ENCODE measurements at regions not wholly inside any gene's neighbourhood (a gene's known extent, or its start where the extent isn't known, plus 50 kb on each side); places are given as distances from the start of the nearest gene placed in this dataset.
A peak's percentile ranks its signal among the peaks of the same experiment; 100 is the strongest.

GRCh38 chr5:125560476-125561225, 814.2 kb upstream of the ZNF608 start:
- no peaks in the 10 kb centered on the region for H3K36me3 ChIP-seq (replicated peaks)

GRCh38 chr5:125564317-125564975, 818.0 kb upstream of the ZNF608 start:
- Histone ChIP-seq H3K36me3 (replicated peaks) (no peaks in the 10 kb centered on the region), H3K4me3 (no peak overlapping the region), H3K4me1 (no peaks in the 10 kb centered on the region), H3K27me3 (ENCODE audit: low read depth) (no peaks in the 10 kb centered on the region), H3K9me3 (no peaks in the 10 kb centered on the region; the same call in 1 of the 2 replicates)
- DNase-seq (ENCODE audit: low spot score in 2 of 2): no peak
- in situ Hi-C loops (cut with MboI; ENCODE audit: low sequenced_read_pairs): no loop called here

More at GRCh38 chr5:125560476-125561225, 814.2 kb upstream of the ZNF608 start:
- Histone ChIP-seq H3K4me3 (no peak overlapping the region), H3K27me3 (ENCODE audit: low read depth) (no peaks in the 10 kb centered on the region), H3K4me1 (no peaks in the 10 kb centered on the region), H3K9me3 (no peaks in the 10 kb centered on the region; the same call in 1 of the 2 replicates)
- no peak for DNase-seq (ENCODE audit: low spot score in 2 of 2)
- in situ Hi-C loops (cut with MboI; ENCODE audit: low sequenced_read_pairs): no loop called here

DNA sequence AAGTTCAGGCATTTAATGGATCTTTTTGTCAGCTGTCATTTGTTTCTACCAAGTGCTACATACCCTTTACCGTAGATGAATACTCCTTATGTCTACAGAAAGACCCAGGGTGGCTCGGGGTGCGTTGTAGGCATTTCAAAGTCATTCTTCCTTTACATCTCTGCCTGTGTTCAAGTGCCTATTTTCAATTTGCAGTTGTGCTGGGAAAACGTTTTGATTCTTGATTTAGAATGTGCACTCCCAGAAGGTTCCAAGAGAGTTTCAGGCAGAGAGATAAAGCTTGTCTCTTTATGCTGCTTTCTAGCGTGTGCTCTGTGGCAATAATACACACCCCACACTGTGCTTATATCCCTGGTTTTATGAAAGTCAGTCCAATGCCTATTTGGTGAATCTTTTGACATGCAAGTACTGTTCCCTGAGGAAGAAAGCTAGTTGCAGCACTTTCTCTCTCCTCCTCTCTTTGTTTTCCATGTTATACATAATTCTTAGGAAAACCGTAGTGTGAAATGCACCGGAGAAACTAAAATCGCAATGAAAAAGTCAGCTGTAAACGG, 828.1 kb upstream of the ZNF608 start:
- Histone ChIP-seq H3K4me3 (no peak overlapping the region), H3K27me3 (ENCODE audit: low read depth) (no peaks in the 10 kb centered on the region), H3K9me3 (no peaks in the 10 kb centered on the region), H3K36me3 (replicated peaks) (no peaks in the 10 kb centered on the region), H3K4me1 (peaks cover 12% of the 10 kb centered on the region)
- no peak for DNase-seq (ENCODE audit: low spot score in 2 of 2)
- in situ Hi-C loops (cut with MboI; ENCODE audit: low sequenced_read_pairs): no loop called here

DNA sequence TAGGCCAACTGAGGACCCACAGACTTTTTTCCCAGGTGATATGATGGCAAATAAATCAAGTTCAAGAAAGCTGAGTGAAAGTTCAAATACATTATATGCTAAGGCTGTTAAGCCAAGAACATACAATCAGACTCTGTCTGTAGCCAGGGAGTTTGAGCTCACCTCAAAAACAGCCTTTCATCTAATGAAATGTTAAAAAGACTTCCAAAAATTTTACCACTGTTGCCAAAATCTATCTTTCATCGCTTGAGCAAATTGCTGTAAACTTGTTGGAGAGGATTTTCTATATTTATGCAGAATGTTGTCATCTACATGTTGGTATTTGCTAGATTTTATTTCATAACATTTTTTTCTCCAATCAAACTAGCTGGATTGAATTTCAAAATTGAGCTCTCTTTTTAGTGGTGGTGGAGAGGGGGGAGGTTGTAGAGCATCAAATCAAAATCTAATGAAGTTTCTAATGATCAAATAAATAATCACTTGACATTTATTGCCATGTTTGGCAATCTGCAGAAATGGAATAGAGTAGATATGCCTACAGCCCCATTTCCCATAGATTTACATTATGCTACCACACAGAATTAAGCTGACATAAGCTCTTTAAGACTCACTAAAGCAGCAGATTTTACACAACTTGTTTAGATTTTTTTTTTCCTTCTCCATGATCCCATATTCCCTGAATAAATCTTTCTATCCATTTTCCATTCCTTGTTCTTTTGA, 828.9 kb upstream of the ZNF608 start:
- in situ Hi-C loops (cut with MboI; ENCODE audit: low sequenced_read_pairs): no loop called here

DNA sequence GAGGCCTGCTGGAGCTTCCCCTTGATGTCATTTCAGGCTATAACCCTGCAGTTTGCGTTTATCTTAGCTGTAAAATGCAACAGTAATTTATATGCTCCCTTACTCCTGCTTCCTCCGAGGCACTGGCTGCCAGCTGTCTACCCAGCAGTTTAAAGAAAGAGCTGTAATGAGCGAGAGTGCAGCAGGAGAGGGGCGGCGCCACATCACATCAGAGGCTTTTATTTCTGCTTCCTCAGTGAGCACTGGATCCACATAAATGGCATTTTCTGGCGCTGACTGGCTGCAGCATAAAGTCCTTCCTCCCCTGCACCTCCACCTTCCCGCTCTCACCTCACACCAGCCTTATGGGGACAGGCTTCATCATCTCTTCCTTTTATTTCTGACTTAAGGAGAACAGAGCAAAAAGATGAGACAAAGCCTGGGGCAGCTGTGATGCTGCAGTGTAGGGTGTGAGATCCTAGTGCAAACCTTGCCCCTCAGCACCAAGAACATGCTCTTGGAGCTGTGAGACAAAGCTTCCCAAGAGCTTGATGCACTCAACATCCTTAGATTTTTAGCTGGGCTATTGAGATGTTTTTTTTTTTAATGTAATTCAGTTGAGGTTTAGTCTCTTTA, 829.6 kb upstream of the ZNF608 start:
- H3K27me3 ChIP-seq (ENCODE audit: low read depth): no peaks in the 10 kb centered on the region
- H3K9me3 ChIP-seq: no peaks in the 10 kb centered on the region
- no peaks in the 10 kb centered on the region for H3K36me3 ChIP-seq (replicated peaks)
- in situ Hi-C loops (cut with MboI; ENCODE audit: low sequenced_read_pairs): no loop called here
- no peak overlapping the region for H3K4me3 ChIP-seq
- DNase-seq (ENCODE audit: low spot score in 2 of 2): peak in 1 of 2 experiments; percentile 45
- H3K4me1 ChIP-seq: peaks cover 12% of the 10 kb centered on the region

More for the DNA sequence above, 828.9 kb upstream of the ZNF608 start:
- Histone ChIP-seq H3K4me3 (no peak overlapping the region), H3K36me3 (replicated peaks) (no peaks in the 10 kb centered on the region), H3K9me3 (no peaks in the 10 kb centered on the region), H3K27me3 (ENCODE audit: low read depth) (no peaks in the 10 kb centered on the region), H3K4me1 (peaks cover 12% of the 10 kb centered on the region)
- no peak for DNase-seq (ENCODE audit: low spot score in 2 of 2)

- in situ Hi-C loops (cut with MboI; ENCODE audit: low sequenced_read_pairs): no loop called here
- no peak overlapping the region for H3K4me3 ChIP-seq
- H3K9me3 ChIP-seq: no peaks in the 10 kb centered on the region
- no peaks in the 10 kb centered on the region for H3K27me3 ChIP-seq (ENCODE audit: low read depth)
- H3K36me3 ChIP-seq (replicated peaks): no peaks in the 10 kb centered on the region
- peaks cover 17% of the 10 kb centered on the region for H3K4me1 ChIP-seq
- DNase-seq (ENCODE audit: low spot score in 2 of 2): no peak
Observed at GRCh38 chr5:125576822-125577221, 830.4 kb upstream of the ZNF608 start.

DNA sequence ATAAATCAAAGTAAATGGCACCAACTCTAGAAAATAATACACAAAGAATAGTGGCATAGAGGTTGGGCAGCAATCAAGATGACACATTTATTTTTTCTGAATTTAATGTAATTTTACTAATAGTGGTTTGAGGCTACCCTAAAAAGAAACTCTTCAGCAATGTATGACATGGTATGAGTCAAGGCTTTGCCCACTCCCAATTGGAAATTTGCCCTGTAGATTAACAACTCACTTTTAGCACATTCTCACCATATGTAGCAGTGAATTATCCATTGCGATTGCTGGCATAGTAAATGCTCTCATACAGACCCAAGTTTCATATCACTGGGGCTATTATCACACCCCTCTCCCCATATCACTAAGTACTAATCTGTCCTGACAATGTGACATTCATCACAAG, 832.1 kb upstream of the ZNF608 start:
- DNase-seq (ENCODE audit: low spot score in 2 of 2): no peak
- no peaks in the 10 kb centered on the region for H3K27me3 ChIP-seq (ENCODE audit: low read depth)
- H3K9me3 ChIP-seq: no peaks in the 10 kb centered on the region
- in situ Hi-C loops (cut with MboI; ENCODE audit: low sequenced_read_pairs): no loop called here
- peaks cover 28% of the 10 kb centered on the region for H3K4me1 ChIP-seq
- no peak overlapping the region for H3K4me3 ChIP-seq
- no peaks in the 10 kb centered on the region for H3K36me3 ChIP-seq (replicated peaks)

DNA sequence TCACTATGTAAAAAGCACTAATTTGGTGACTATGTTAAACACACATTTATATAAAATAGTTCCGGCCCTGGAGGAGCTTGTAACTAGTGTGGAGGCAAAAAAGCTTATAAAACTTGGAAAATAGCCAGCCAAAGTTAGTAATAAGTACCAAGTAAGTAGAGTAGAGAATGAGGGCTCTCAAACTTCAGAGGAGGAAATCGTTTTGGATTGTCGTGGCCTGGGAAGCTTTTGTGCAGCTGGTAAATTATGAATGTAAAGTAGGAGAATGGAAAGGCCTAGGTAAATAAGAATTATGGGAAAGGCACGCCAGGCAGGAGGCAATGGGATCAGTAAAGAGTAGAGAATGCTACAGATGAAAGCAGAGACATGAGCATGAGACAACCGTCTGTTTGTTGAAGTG, 832.7 kb upstream of the ZNF608 start:
- H3K4me1 ChIP-seq: peaks cover 31% of the 10 kb centered on the region
- no peak overlapping the region for H3K4me3 ChIP-seq
- no peak for DNase-seq (ENCODE audit: low spot score in 2 of 2)
- in situ Hi-C loops (cut with MboI; ENCODE audit: low sequenced_read_pairs): no loop called here
- H3K36me3 ChIP-seq (replicated peaks): no peaks in the 10 kb centered on the region
- H3K27me3 ChIP-seq (ENCODE audit: low read depth): no peaks in the 10 kb centered on the region
- H3K9me3 ChIP-seq: no peaks in the 10 kb centered on the region

DNA sequence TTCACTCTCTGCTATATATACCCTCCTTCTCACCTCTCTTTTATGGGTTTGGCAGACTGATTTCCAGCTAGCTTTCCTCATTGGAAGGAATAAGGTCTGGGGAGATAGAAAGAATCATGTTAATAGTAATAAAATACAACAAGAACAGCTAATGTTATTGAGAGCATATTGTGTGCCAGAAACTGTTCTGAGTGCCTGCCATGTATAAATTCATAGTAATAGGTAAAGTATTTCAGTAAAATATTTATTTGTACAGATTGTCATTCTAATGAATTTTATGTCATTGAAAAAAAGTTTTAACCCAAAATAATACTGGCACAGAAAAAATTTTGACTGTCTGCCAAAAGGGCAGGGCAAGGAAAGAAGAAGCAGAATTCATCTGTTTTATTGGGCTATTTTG, 834.9 kb upstream of the ZNF608 start:
- DNase-seq (ENCODE audit: low spot score in 2 of 2): no peak
- Histone ChIP-seq H3K27me3 (ENCODE audit: low read depth) (no peaks in the 10 kb centered on the region), H3K4me3 (no peak overlapping the region), H3K4me1 (peaks cover 25% of the 10 kb centered on the region), H3K9me3 (no peaks in the 10 kb centered on the region), H3K36me3 (replicated peaks) (no peaks in the 10 kb centered on the region)
- in situ Hi-C loops (cut with MboI; ENCODE audit: low sequenced_read_pairs): no loop called here

DNA sequence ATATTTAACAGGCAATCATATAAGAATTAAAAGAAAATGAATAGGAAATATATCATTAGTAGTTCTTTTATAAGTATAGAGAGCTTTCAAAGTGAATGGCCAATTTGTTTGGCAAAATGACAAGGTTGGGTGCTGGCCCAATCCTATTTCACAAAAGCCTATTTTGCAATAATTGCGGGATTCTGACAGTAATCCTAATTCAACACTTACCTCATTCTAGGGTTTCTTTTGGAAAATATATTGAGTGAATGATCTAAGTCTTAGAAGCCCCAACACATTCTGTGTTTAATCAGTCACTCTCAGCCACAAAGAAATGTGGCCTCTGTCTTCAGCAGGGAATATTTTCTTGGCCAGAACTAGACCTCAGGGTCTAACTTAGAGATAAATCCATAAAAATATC, 835.9 kb upstream of the ZNF608 start:
- DNase-seq (ENCODE audit: low spot score in 2 of 2): peak; percentile 36 to 47
- Histone ChIP-seq H3K36me3 (replicated peaks) (no peaks in the 10 kb centered on the region), H3K4me3 (no peak overlapping the region), H3K9me3 (no peaks in the 10 kb centered on the region), H3K27me3 (ENCODE audit: low read depth) (no peaks in the 10 kb centered on the region), H3K4me1 (peaks cover 25% of the 10 kb centered on the region)
- in situ Hi-C loops (cut with MboI; ENCODE audit: low sequenced_read_pairs): no loop called here

DNA sequence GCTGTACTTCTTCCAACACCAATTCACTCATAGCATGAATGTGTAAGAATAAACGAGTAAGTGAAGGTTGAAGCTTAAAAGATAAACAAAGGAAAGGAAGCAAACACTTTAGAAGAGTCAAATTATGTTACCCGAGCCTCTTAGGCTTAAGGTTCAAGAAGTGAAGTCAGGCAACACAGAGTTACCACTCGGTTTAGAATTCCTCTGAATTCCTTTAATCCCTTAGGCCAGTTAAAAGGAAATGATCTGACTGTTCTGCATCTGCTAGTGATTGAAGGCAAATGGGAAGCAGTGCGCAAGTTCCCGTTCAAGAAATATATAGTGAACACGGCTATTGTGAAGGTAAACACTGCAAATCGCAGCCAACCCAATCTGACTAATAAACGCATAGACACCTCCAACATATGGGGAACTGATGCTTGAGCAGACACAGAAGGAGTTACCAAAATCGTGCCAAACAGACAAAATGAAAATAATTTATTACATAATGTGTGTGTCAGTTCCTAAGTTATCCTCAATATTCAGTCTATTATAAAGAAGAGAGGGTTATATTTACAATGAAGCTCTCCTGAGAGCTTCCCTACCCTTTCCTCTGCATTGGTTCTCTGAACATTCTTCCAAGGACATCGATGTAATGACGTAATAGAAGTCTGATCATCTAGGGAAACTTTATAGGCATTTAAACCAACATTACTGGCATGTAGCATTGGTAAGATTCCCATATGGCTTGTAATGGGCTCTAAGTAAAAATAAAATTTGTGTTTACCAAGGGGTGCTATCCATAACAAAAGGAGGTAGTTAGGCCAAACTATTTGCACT, 837.1 kb upstream of the ZNF608 start:
- no peak for DNase-seq (ENCODE audit: low spot score in 2 of 2)

GRCh38 chr5:125584140-125584520, 837.7 kb upstream of the ZNF608 start:
- no peaks in the 10 kb centered on the region for H3K36me3 ChIP-seq (replicated peaks)
- peaks cover 19% of the 10 kb centered on the region for H3K4me1 ChIP-seq
- no peaks in the 10 kb centered on the region for H3K27me3 ChIP-seq (ENCODE audit: low read depth)
- no peaks in the 10 kb centered on the region for H3K9me3 ChIP-seq
- no peak overlapping the region for H3K4me3 ChIP-seq
- no peak for DNase-seq (ENCODE audit: low spot score in 2 of 2)
- in situ Hi-C loops (cut with MboI; ENCODE audit: low sequenced_read_pairs): no loop called here

More for the DNA sequence above, 837.1 kb upstream of the ZNF608 start:
- H3K36me3 ChIP-seq (replicated peaks): no peaks in the 10 kb centered on the region
- in situ Hi-C loops (cut with MboI; ENCODE audit: low sequenced_read_pairs): no loop called here
- H3K9me3 ChIP-seq: no peaks in the 10 kb centered on the region
- no peaks in the 10 kb centered on the region for H3K27me3 ChIP-seq (ENCODE audit: low read depth)
- H3K4me1 ChIP-seq: peaks cover 19% of the 10 kb centered on the region
- no peak overlapping the region for H3K4me3 ChIP-seq

- Histone ChIP-seq H3K4me3 (no peak overlapping the region), H3K4me1 (peaks cover 6% of the 10 kb centered on the region), H3K9me3 (no peaks in the 10 kb centered on the region), H3K27me3 (ENCODE audit: low read depth) (no peaks in the 10 kb centered on the region), H3K36me3 (replicated peaks) (no peaks in the 10 kb centered on the region)
- in situ Hi-C loops (cut with MboI; ENCODE audit: low sequenced_read_pairs): no loop called here
- DNase-seq (ENCODE audit: low spot score in 2 of 2): no peak
Observed at GRCh38 chr5:125587631-125588030, 835.6 kb upstream of the GRAMD2B start.

Data from HAP-1 (cell line).